H1 (cell line): ENCODE measurements at regions not wholly inside any gene's neighbourhood (a gene's known extent, or its start where the extent isn't known, plus 50 kb on each side); places are given as distances from the start of the nearest gene placed in this dataset.
A peak's percentile ranks its signal among the peaks of the same experiment; 100 is the strongest.

Experiments
- CTCF ChIA-PET: fragments of 300-600 bp; sonication (Branson Sonifier 250); formaldehyde crosslinking; loops from one replicate; lab custom pipeline; 2021; ENCODE audit not compliant: partially characterized antibody; lab: Charles Lee
- POLR2A ChIA-PET: fragments of 300-600 bp; sonication (Branson Sonifier 250); formaldehyde crosslinking; loops from one replicate; lab custom pipeline; 2021; ENCODE audit warnings: inconsistent platforms; ENCODE audit not compliant: partially characterized antibody; lab: Charles Lee
- DNase-seq, 2 experiments: peaks; one replicate each; pipeline versions ENCODE4 v3.0.0 to v3.0.0-alpha.2; 2010 to 2022; ENCODE audit warnings: low spot score in 2 of 2, low read depth in 1 of 2, mixed read lengths in 1 of 2
- FAIRE-seq: peaks from 2 replicates; lab custom pipeline; 2011; peaks lifted over from hg19 to GRCh38; lab: Jason Lieb, UNC
- H2AFZ ChIP-seq: 2 replicates; pipeline ENCODE4 v1.8.1; 2012; ENCODE audit warnings: low read length, inconsistent platforms
- H2AK5ac ChIP-seq: 2 replicates; pipeline ENCODE4 v1.6.1; 2013; ENCODE audit warnings: low read depth, low read length
- H2BK120ac ChIP-seq: replicated peaks from 2 replicates; pipeline ENCODE3; 2013; ENCODE audit warnings: low read depth, low read length, inconsistent platforms
- H2BK12ac ChIP-seq: 2 replicates; pipeline ENCODE4 v1.6.1; 2013; ENCODE audit warnings: low read depth, low read length
- H2BK15ac ChIP-seq: 2 replicates; pipeline ENCODE4 v1.6.1; 2013; ENCODE audit warnings: low read length
- H2BK20ac ChIP-seq: 2 replicates; pipeline ENCODE4 v1.6.1; 2013; ENCODE audit warnings: low read length
- H2BK5ac ChIP-seq: 2 replicates; pipeline ENCODE4 v1.6.1; 2013; ENCODE audit warnings: low read depth, low read length
- H3K14ac ChIP-seq: 2 replicates; pipeline ENCODE4 v1.6.1; 2013; ENCODE audit warnings: inconsistent platforms; ENCODE audit not compliant: insufficient read length
- H3K18ac ChIP-seq: 2 replicates; pipeline ENCODE4 v1.6.1; 2013; ENCODE audit warnings: low read length; ENCODE audit errors: extremely low read depth
- H3K23ac ChIP-seq: 2 replicates; pipeline ENCODE4 v1.6.1; 2013; ENCODE audit warnings: inconsistent platforms; ENCODE audit not compliant: insufficient read length
- H3K23me2 ChIP-seq: 2 replicates; pipeline ENCODE4 v1.6.1; 2013; ENCODE audit warnings: low read depth, low read length
- H3K27ac ChIP-seq: 2 replicates; pipeline ENCODE4 v1.6.1; 2011; ENCODE audit warnings: low read depth, low read length, inconsistent platforms
- H3K27me3 ChIP-seq, 4 experiments: replicated peaks in 1 of 4; 1 replicate in 1 of 4; 2 replicates in 3 of 4; pipeline versions ENCODE4 v1.6.1 to v1.8.1; 2011 to 2013; ENCODE audit warnings: low read length in 3 of 4, mild to moderate bottlenecking in 3 of 4, inconsistent platforms in 2 of 4, mixed read lengths in 2 of 4, moderate library complexity in 1 of 4; ENCODE audit not compliant: control insufficient read depth in 3 of 4, insufficient read depth in 3 of 4; ENCODE audit errors: extremely low read depth in 1 of 4
- H3K36me3 ChIP-seq, 4 experiments: 2 replicates each; pipeline versions ENCODE4 v1.6.1 to v1.8.1; 2011 to 2013; ENCODE audit warnings: mild to moderate bottlenecking in 4 of 4, low read length in 3 of 4, moderate library complexity in 2 of 4, control low read depth in 1 of 4, inconsistent platforms in 1 of 4; ENCODE audit not compliant: insufficient read depth in 4 of 4, control insufficient read depth in 2 of 4
- H3K4ac ChIP-seq: replicated peaks from 2 replicates; pipeline ENCODE3; 2013; ENCODE audit warnings: low read length, low read depth, mixed read lengths, inconsistent platforms; ENCODE audit not compliant: insufficient read length
- H3K4me1 ChIP-seq, 4 experiments: replicated peaks in 1 of 4; 1 replicate in 1 of 4; 2 replicates in 3 of 4; pipeline versions ENCODE4 v1.6.1 to v1.8.1; 2011 to 2013; ENCODE audit warnings: low read length in 3 of 4, inconsistent platforms in 2 of 4, mixed read lengths in 1 of 4; ENCODE audit not compliant: insufficient read depth in 4 of 4, control insufficient read depth in 3 of 4
- H3K4me2 ChIP-seq, 2 experiments: 2 replicates each; pipeline versions ENCODE4 v1.6.1 to v1.8.1; 2011 to 2013; ENCODE audit warnings: low read depth in 2 of 2, low read length in 2 of 2, control low read depth in 1 of 2, inconsistent platforms in 1 of 2, mild to moderate bottlenecking in 1 of 2; ENCODE audit not compliant: insufficient read depth in 1 of 2
- H3K4me3 ChIP-seq, 4 experiments: fragments of 200-600, 300-600 bp in 1 of 4; sonication (generic), shearing (Covaris generic), sonication (Bioruptor Twin) in 1 of 4; 2 replicates each; pipeline versions ENCODE4 v1.5.1 to v1.8.1; 2011 to 2016; ENCODE audit warnings: low read length in 4 of 4, low read depth in 3 of 4, control low read depth in 2 of 4, inconsistent platforms in 2 of 4, mild to moderate bottlenecking in 2 of 4, mixed read lengths in 1 of 4, moderate library complexity in 1 of 4; ENCODE audit not compliant: insufficient read depth in 2 of 4; ENCODE audit errors: extremely low read depth in 1 of 4
- H3K56ac ChIP-seq: replicated peaks from 2 replicates; pipeline ENCODE3; 2013; ENCODE audit warnings: low read depth, mild to moderate bottlenecking, mixed read lengths, low read length, inconsistent platforms; ENCODE audit not compliant: insufficient read length
- H3K79me1 ChIP-seq: 2 replicates; pipeline ENCODE4 v1.6.1; 2013; ENCODE audit warnings: low read depth, low read length, control low read depth
- H3K79me2 ChIP-seq, 2 experiments: 2 replicates each; pipeline versions ENCODE4 v1.6.1 to v1.8.1; 2012 to 2013; ENCODE audit warnings: low read length in 2 of 2, mild to moderate bottlenecking in 2 of 2, inconsistent platforms in 1 of 2; ENCODE audit not compliant: insufficient read depth in 2 of 2, control insufficient read depth in 1 of 2
- H3K9ac ChIP-seq, 4 experiments: replicated peaks in 1 of 4; 1 replicate in 1 of 4; 2 replicates in 3 of 4; pipeline versions ENCODE4 v1.6.1 to v1.8.1; 2011 to 2013; ENCODE audit warnings: low read depth in 3 of 4, low read length in 3 of 4, control low read depth in 2 of 4, mild to moderate bottlenecking in 2 of 4, moderate library complexity in 2 of 4, inconsistent platforms in 1 of 4; ENCODE audit errors: extremely low read depth in 1 of 4
- H3K9me3 ChIP-seq, 2 experiments: 2 replicates each; pipeline versions ENCODE4 v1.6.1 to v1.8.1; 2012 to 2013; ENCODE audit warnings: mild to moderate bottlenecking in 2 of 2, moderate library complexity in 2 of 2, control low read depth in 1 of 2, inconsistent platforms in 1 of 2, low read depth in 1 of 2, low read length in 1 of 2, mixed read lengths in 1 of 2; ENCODE audit not compliant: insufficient read depth in 2 of 2
- H4K20me1 ChIP-seq, 2 experiments: replicated peaks in 1 of 2; 2 replicates each; pipeline versions ENCODE3 to v1.8.1; 2011 to 2013; ENCODE audit warnings: inconsistent platforms in 2 of 2, low read length in 2 of 2, mild to moderate bottlenecking in 1 of 2; ENCODE audit not compliant: insufficient read depth in 2 of 2, control insufficient read depth in 1 of 2
- H4K5ac ChIP-seq: 2 replicates; pipeline ENCODE4 v1.6.1; 2013; ENCODE audit warnings: low read length, low read depth, mixed read lengths, inconsistent platforms; ENCODE audit not compliant: insufficient read length
- H4K8ac ChIP-seq: 2 replicates; pipeline ENCODE4 v1.8.0; 2013; ENCODE audit warnings: mild to moderate bottlenecking, moderate library complexity, low read length, inconsistent platforms; ENCODE audit not compliant: insufficient read depth; ENCODE audit errors: extremely low read depth
- H4K91ac ChIP-seq: replicated peaks from 2 replicates; pipeline ENCODE3; 2013; ENCODE audit warnings: low read length, mixed read lengths, inconsistent platforms; ENCODE audit not compliant: insufficient read length
- CBX5 ChIP-seq: fragments of 300-800, 300-1000 bp; sonication (generic); IDR thresholded peaks from 2 replicates; pipeline ENCODE4 v1.7.1; 2016; ENCODE audit warnings: antibody characterized with exemption, low read length, low read depth
- CBX8 ChIP-seq: fragments of 300-800, 300-1000 bp; sonication (generic); IDR thresholded peaks from 2 replicates; pipeline ENCODE4 v1.7.1; 2016; ENCODE audit warnings: low read depth, low read length, borderline replicate concordance
- CHD1 ChIP-seq: IDR thresholded peaks from 2 replicates; pipeline ENCODE4 v1.6.1; 2012; ENCODE audit warnings: low read depth, low read length, improper control_type of control experiment
- CREB1 ChIP-seq: IDR thresholded peaks from 2 replicates; pipeline ENCODE4 v1.6.1; 2012; ENCODE audit warnings: inconsistent platforms
- HDAC2 ChIP-seq, 2 experiments: fragments of 300-600 bp in 1 of 2; sonication (generic) in 1 of 2; IDR thresholded peaks; 2 replicates each; pipeline ENCODE4 v1.6.1; 2011 to 2012; ENCODE audit warnings: low read depth in 2 of 2, low read length in 2 of 2, mild to moderate bottlenecking in 2 of 2, moderate library complexity in 2 of 2, borderline replicate concordance in 1 of 2, inconsistent platforms in 1 of 2
- MAFK ChIP-seq: IDR thresholded peaks from 2 replicates; pipeline ENCODE4 v1.6.1; 2012; ENCODE audit warnings: low read depth, mild to moderate bottlenecking, improper control_type of control experiment, low read length
- PHF8 ChIP-seq: fragments of 200-600 bp; sonication (generic); conservative IDR thresholded peaks from 2 replicates; pipeline ENCODE4 v1.7.1; 2012; ENCODE audit warnings: low read depth, mild to moderate bottlenecking, inconsistent platforms, low read length, moderate library complexity
- RBBP5 ChIP-seq: IDR thresholded peaks from 2 replicates; pipeline ENCODE4 v1.7.1; 2012; ENCODE audit warnings: low read depth, mild to moderate bottlenecking, inconsistent platforms, low read length, moderate library complexity, borderline replicate concordance
- SAP30 ChIP-seq: fragments of 300-600 bp; sonication (generic); IDR thresholded peaks from 2 replicates; pipeline ENCODE4 v1.7.1; 2012; ENCODE audit warnings: low read length, moderate library complexity, mild to moderate bottlenecking, inconsistent platforms; ENCODE audit not compliant: insufficient read depth, insufficient replicate concordance
- SIRT6 ChIP-seq: IDR thresholded peaks from one replicate; pipeline ENCODE4 v1.7.1; 2012; ENCODE audit warnings: low read length, inconsistent platforms
- SP1 ChIP-seq: IDR thresholded peaks from 2 replicates; pipeline ENCODE4 v1.6.1; 2011; ENCODE audit warnings: low read depth, low read length
- SRF ChIP-seq: IDR thresholded peaks from 2 replicates; pipeline ENCODE4 v1.6.1; 2011; ENCODE audit warnings: mild to moderate bottlenecking, low read depth, low read length, moderate library complexity
- TAF7 ChIP-seq: optimal IDR thresholded peaks from 2 replicates; pipeline ENCODE3; 2011; ENCODE audit warnings: low read depth, mild to moderate bottlenecking, inconsistent platforms, low read length, moderate library complexity, borderline replicate concordance
- WGBS, 2 experiments: shearing (Covaris generic) in 1 of 2; methylation state at CpG; one replicate each; pipeline versions ENCODE4 v1.1.6 to v1.1.7; 2013 to 2015; ENCODE audit warnings: low lambda C conversion rate in 2 of 2, mixed read lengths in 2 of 2, inconsistent platforms in 1 of 2, low coverage in 1 of 2, missing lambda C conversion rate in 1 of 2; ENCODE audit not compliant: insufficient replicate concordance in 2 of 2, insufficient coverage in 1 of 2, insufficient read length in 1 of 2; ENCODE audit errors: extremely low coverage in 1 of 2, missing lambda C conversion rate in 1 of 2; 5-methylcytosine and 5-hydroxymethylcytosine counted together

- no peak for TF ChIP-seq CREB1
Measured at GRCh38 chr17:33500151-33500550, 207.1 kb upstream of the ASIC2 start (continued).

GRCh38 chr17:33501185-33501584 is 208.1 kb upstream of the ASIC2 start:
- H3K18ac ChIP-seq = no peak overlapping the region
- H3K4ac ChIP-seq = no peak overlapping the region
- no peak overlapping the region for H2AFZ ChIP-seq
- H3K4me1 ChIP-seq = 0 out of 7 replicates have a peak, but pooled peaks cover 0 to 3% (median 0%) of the 10 kb centered on the region in 4 experiments
- H3K9ac ChIP-seq = no peak overlapping the region
- no peaks in the 10 kb centered on the region for H3K23me2 ChIP-seq
- H3K27ac ChIP-seq = no peak overlapping the region
- no peak overlapping the region for H3K4me2 ChIP-seq
- no peak overlapping the region for H3K14ac ChIP-seq
- no peak overlapping the region for H2BK20ac ChIP-seq
- H3K23ac ChIP-seq = no peak overlapping the region
- H3K56ac ChIP-seq = no peak overlapping the region
- H2BK5ac ChIP-seq = no peak overlapping the region
- H3K79me2 ChIP-seq = no peaks in the 10 kb centered on the region
- no peak overlapping the region for H4K8ac ChIP-seq
- H2BK120ac ChIP-seq = no peak overlapping the region
- H4K20me1 ChIP-seq = no peaks in the 10 kb centered on the region
- H3K36me3 ChIP-seq = no peaks in the 10 kb centered on the region
- FAIRE-seq (no peak), DNase-seq (no peak)
- H3K27me3 ChIP-seq = no peaks in the 10 kb centered on the region
- ChIA-PET POLR2A (no interaction called here), CTCF (no interaction called here)
- no peaks in the 10 kb centered on the region for H3K9me3 ChIP-seq
- H4K5ac ChIP-seq = no peak overlapping the region
- H2AK5ac ChIP-seq = no peak overlapping the region
- H2BK15ac ChIP-seq = no peak overlapping the region
- H3K79me1 ChIP-seq = no peaks in the 10 kb centered on the region
- 88% methylated on average over 6 of the region's 6 CpGs; no CpG with 5 or more reads in 1 of the 2 experiments for WGBS, 2 experiments
- H2BK12ac ChIP-seq = 0 out of 2 replicates have a peak overlapping the region, but pooled peaks have one; percentile 5
- no peak overlapping the region for H3K4me3 ChIP-seq
- no peak overlapping the region for H4K91ac ChIP-seq
- TF ChIP-seq CBX8 = no peak
- no peak for TF ChIP-seq HDAC2 (IDR thresholded peaks at IDR 0.05; ENCODE audit: borderline replicate concordance in 1 of 2, low read depth in 2 of 2, low read length in 2 of 2)
- TF ChIP-seq MAFK = no peak
- no peak for TF ChIP-seq CHD1
- TF ChIP-seq CBX5 = no peak
- TF ChIP-seq PHF8 = no peak
- TF ChIP-seq SP1 = no peak
- TF ChIP-seq TAF7 = no peak
- no peak for TF ChIP-seq RBBP5
- no peak for TF ChIP-seq SIRT6
- TF ChIP-seq SAP30 = no peak
- no peak for TF ChIP-seq SRF
